Kidney (tissue), 13 donors: ENCODE measurements at regions not wholly inside any gene's neighbourhood (a gene's known extent, or its start where the extent isn't known, plus 50 kb on each side); places are given as distances from the start of the nearest gene placed in this dataset.
A peak's percentile ranks its signal among the peaks of the same experiment; 100 is the strongest.

Source experiments
- DNase-seq, 5 donors: peaks; one replicate each; pipeline ENCODE4 v3.0.0-alpha.2; 2013 to 2020
- FAIRE-seq: peaks from 2 replicates; lab custom pipeline; 2012; peaks lifted over from hg19 to GRCh38; lab: Jason Lieb, UNC
- H3K27ac ChIP-seq, 2 donors: one replicate each; pipeline ENCODE4 v1.7.0; 2013; ENCODE audit warnings: low read depth in 2 of 2, low read length in 2 of 2, inconsistent platforms in 1 of 2
- H3K27me3 ChIP-seq: one replicate; pipeline ENCODE4 v1.7.1; 2013; ENCODE audit warnings: low read length, inconsistent platforms; ENCODE audit not compliant: control insufficient read depth, insufficient read depth
- H3K36me3 ChIP-seq, 3 donors: one replicate each; pipeline versions ENCODE4 v1.7.0 to v1.7.1; 2013; ENCODE audit warnings: low read length in 3 of 3, control low read depth in 1 of 3, inconsistent platforms in 1 of 3; ENCODE audit not compliant: insufficient read depth in 3 of 3, control insufficient read depth in 2 of 3
- H3K4me1 ChIP-seq, 3 donors: one replicate each; pipeline versions ENCODE4 v1.7.0 to v1.7.1; 2013; ENCODE audit warnings: low read length in 3 of 3, inconsistent platforms in 1 of 3, low read depth in 1 of 3; ENCODE audit not compliant: control insufficient read depth in 2 of 3, insufficient read depth in 2 of 3
- H3K4me3 ChIP-seq, 3 donors: one replicate each; pipeline versions ENCODE4 v1.7.0 to v1.8.1; 2013; ENCODE audit warnings: low read length in 3 of 3, control low read depth in 1 of 3, inconsistent platforms in 1 of 3
- H3K9ac ChIP-seq, 3 donors: one replicate each; pipeline versions ENCODE4 v1.7.0 to v1.7.1; 2013; ENCODE audit warnings: low read length in 3 of 3, control low read depth in 1 of 3, inconsistent platforms in 1 of 3
- H3K9me3 ChIP-seq, 3 donors: one replicate each; pipeline versions ENCODE4 v1.7.0 to v1.7.1; 2013; ENCODE audit warnings: low read length in 3 of 3, control low read depth in 1 of 3, inconsistent platforms in 1 of 3; ENCODE audit not compliant: control insufficient read depth in 2 of 3, insufficient read depth in 1 of 3
- intact Hi-C: fragments of 100-400 bp; cut with DNase I; formaldehyde crosslinking; loops from one replicate; pipeline ENCODE4 v1.11.1; 2022
- TF ChIP-seq, protein P1 (sequence below): IDR thresholded peaks from 3 replicates; pipeline ENCODE4 v1.5.1; 2012; ENCODE audit warnings: mild to moderate bottlenecking, moderate library complexity, borderline replicate concordance; ENCODE audit not compliant: insufficient read depth; ENCODE audit errors: extremely low read depth
- donor health status: control.
- donor health status: control.
- donor health status: control.
- donor health status: control.
- donor health status: control.
- donor health status: DM: yes; HTN: yes; CAD: no.
- donor health status: Normal renal cell carcinoma (clear cell type).

DNA sequence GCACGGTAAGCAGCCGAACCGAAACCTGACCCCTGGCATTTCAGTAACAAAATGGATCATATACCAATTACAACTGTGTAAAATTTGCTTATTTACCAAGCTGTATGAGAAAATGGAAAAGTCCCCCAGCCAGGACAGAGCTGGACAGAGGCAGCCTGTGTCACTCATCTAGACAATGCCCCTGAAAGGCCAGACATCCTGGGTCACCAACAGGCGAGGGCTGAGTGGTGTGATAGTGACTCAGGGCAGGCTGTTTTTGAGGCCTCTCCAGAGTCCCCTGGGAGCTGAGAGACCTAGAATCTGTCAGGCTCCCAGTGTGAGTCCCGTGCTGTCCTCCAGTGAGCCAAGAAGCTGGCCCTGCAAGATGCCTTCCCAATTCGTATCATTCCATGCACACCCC, 680.4 kb downstream of the TBC1D22A start:
- intact Hi-C loops = no loop called here
- Histone ChIP-seq H3K4me3 (no peak overlapping the region), H3K9me3 (peaks cover 0 to 2% (median 0%) of the 10 kb centered on the region in 3 donors), H3K4me1 (no peaks in the 10 kb centered on the region), H3K36me3 (no peaks in the 10 kb centered on the region), H3K9ac (no peak overlapping the region), H3K27me3 (no peaks in the 10 kb centered on the region), H3K27ac (no peak overlapping the region)
- TF ChIP-seq, protein P1, sequence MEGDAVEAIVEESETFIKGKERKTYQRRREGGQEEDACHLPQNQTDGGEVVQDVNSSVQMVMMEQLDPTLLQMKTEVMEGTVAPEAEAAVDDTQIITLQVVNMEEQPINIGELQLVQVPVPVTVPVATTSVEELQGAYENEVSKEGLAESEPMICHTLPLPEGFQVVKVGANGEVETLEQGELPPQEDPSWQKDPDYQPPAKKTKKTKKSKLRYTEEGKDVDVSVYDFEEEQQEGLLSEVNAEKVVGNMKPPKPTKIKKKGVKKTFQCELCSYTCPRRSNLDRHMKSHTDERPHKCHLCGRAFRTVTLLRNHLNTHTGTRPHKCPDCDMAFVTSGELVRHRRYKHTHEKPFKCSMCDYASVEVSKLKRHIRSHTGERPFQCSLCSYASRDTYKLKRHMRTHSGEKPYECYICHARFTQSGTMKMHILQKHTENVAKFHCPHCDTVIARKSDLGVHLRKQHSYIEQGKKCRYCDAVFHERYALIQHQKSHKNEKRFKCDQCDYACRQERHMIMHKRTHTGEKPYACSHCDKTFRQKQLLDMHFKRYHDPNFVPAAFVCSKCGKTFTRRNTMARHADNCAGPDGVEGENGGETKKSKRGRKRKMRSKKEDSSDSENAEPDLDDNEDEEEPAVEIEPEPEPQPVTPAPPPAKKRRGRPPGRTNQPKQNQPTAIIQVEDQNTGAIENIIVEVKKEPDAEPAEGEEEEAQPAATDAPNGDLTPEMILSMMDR = no peak
- FAIRE-seq (no peak), DNase-seq (no peak)

DNA sequence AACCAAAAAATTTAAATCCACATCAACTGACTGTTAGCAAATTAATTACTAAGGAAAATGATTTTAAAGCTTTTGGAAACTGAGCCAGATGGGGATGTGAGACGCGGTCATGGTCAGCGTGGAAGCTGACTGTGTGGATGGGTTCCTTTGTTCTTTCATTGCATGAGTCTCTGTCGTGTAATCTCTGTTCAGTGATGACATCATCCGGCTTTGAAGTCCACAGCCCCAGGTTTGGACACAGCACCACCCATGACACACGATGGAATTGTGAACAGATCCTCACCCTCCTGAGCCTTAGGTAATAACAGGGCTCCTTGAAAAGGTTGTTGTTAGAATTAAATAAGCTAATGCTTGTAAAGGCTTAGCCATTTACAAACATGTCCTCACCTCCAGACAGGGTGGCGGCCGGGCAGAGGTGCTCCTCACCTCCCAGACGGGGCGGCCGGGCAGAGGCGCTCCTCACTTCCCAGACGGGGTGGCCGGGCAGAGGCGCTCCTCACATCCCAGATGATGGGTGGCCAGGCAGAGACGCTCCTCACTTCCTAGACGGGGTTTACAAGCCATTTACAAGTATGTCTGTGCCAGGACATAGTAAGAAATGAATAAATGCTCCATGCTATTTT, 677.3 kb downstream of the TBC1D22A start:
- TF ChIP-seq, protein P1 = no peak
- no peak for DNase-seq
- Histone ChIP-seq H3K27me3 (no peaks in the 10 kb centered on the region), H3K9me3 (peaks cover 0 to 2% (median 0%) of the 10 kb centered on the region in 3 donors), H3K4me1 (no peaks in the 10 kb centered on the region), H3K4me3 (no peak overlapping the region), H3K9ac (no peak overlapping the region), H3K36me3 (no peaks in the 10 kb centered on the region), H3K27ac (no peak overlapping the region)
- intact Hi-C loops = no loop called here
- no peak for FAIRE-seq

DNA sequence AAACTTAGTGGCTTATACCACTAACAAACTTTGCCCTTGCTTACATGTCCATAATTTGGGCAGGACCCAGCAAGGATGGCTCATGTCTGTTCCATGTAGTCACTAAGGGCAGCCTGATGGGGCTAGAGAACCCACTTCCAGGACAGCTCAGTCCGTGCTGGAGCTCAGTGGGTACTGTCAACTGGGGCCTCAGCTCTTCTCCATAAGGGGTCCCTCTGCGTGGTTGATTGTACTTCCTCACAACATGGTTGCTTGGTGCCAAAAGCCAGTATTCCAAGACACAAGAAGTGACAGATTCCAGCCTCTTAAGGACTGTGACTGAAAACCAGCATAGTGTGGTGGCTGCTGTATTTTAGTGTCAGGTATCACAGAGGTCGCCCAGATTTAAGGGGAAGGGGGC, 675.2 kb downstream of the TBC1D22A start:
- Histone ChIP-seq H3K36me3 (no peaks in the 10 kb centered on the region), H3K9me3 (peaks cover 0 to 2% (median 0%) of the 10 kb centered on the region in 3 donors), H3K27ac (no peak overlapping the region), H3K4me3 (no peak overlapping the region), H3K27me3 (no peaks in the 10 kb centered on the region), H3K9ac (no peak overlapping the region), H3K4me1 (no peaks in the 10 kb centered on the region)
- FAIRE-seq (no peak), DNase-seq (no peak)
- intact Hi-C loops = no loop called here
- TF ChIP-seq, protein P1 = no peak

DNA sequence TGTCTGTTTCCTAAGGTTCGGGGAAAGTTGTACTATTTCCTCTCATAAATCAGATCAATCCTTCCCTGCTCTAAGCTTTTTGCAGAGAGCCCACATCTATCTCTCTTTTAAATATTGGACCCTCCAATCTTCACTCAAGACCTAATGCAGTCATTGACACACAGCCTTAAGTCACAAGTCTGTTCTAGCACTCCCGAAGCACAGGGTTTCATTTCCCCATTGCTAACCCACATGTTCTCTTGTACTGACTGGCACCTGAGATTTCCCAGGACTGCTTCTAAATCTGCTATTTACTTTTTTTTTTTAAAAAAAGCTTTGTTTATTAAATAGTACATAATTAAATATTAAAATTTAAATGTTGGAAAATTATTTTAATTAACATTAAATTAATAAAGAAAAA, 674.7 kb downstream of the TBC1D22A start:
- Histone ChIP-seq H3K4me1 (no peaks in the 10 kb centered on the region), H3K27ac (no peak overlapping the region), H3K9ac (no peak overlapping the region), H3K27me3 (no peaks in the 10 kb centered on the region), H3K4me3 (no peak overlapping the region), H3K9me3 (peaks cover 0 to 2% (median 0%) of the 10 kb centered on the region in 3 donors), H3K36me3 (no peaks in the 10 kb centered on the region)
- TF ChIP-seq, protein P1 = no peak
- DNase-seq = no peak
- intact Hi-C loops = no loop called here
- FAIRE-seq = peak; percentile 32
